Frontal cortex (tissue), 3 donors: ENCODE measurements at regions not wholly inside any gene's neighbourhood (a gene's known extent, or its start where the extent isn't known, plus 50 kb on each side); places are given as distances from the start of the nearest gene placed in this dataset.
"Not testable (repeated sequence)": the region's sequence is repeated elsewhere in the genome, so short reads cannot be mapped to it uniquely, and the experiment has no call there.

Experiments used
- DNase-seq, 2 donors: peaks; one replicate each; pipeline ENCODE4 v3.0.0; 2012; ENCODE audit warnings: low spot score in 2 of 2
- FAIRE-seq: peaks from 2 replicates; lab custom pipeline; 2012; peaks lifted over from hg19 to GRCh38; lab: Jason Lieb, UNC
- donor health status: control.
- donor health status: control.
- donor health status: control.

DNA sequence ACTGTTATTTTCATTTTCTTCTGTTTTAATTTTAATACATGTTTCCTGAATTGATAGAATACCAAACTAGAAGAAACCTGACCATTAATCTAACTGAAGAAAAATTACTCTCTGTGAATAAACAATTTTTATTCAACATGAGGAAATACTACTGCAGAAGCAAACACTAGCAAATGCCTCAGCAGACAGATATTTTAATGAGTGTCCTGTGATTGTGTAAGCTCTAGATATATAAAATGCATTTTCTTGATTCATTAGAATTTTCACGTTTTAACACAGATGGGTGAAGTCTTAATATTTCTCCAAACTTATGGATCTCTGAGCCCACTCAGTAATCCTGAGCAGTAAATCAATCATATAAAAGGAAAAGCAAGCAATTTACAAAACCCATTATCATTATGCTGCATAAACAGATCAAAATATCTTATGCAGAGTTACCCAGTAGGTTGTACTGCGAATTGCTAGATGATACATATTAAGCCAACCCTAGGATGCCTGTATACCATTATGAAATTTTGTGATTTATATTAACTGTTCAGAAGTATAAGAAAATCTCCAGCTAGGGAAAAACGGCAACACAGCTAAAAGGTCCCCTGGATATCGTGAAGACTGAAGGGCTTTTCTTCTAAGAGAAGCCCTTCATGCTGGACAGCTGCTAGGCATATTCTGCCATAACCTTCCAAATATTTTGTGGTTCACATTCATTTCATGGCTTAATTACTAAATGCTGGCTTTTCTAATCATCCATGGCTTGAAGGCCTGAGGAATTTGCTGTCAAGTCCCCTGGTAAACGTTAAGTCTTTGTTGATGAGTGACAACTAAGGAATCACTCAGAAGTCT is 157.7 kb upstream of the TGFBR2 start:
- DNase-seq = no peak

DNA sequence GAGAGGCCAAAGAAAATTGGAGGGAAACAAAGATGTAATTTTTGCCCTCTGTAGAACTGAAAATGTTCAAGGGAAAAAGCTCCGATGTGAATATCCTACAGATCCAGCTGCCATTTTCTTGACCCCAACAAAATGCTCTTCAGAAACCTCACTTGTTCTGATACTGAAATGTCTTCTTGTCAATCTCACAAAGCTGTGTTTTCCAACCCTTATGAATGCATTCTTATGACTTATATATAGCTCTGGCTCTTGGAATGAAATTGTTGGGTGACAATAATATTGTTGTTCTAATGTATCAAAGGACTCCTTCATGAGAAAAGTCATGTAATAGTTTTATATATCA is 157.1 kb upstream of the TGFBR2 start:
- FAIRE-seq = no peak
- no peak for DNase-seq

More for the DNA sequence above, 157.7 kb upstream of the TGFBR2 start:
- FAIRE-seq = no peak

DNA sequence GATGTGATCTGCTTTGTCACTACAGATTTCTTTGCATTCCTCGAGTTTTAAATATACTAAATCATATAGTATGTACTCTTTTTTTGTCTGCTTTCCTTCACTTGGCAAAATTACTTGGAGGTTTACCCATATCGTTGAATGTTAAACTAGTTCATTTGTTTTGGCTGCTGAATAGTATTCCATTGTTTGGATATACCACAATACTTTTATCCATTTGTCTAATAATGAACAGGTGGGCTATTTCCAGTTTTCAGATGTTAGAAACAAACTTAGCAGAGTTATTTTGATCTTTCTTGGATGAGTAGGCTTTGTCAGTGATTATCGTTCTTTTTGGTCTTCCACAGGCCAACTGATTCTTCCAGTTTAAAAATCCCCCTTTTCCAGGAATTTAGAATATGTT is 154.0 kb upstream of the TGFBR2 start:
- DNase-seq = no peak
- FAIRE-seq = no peak

DNA sequence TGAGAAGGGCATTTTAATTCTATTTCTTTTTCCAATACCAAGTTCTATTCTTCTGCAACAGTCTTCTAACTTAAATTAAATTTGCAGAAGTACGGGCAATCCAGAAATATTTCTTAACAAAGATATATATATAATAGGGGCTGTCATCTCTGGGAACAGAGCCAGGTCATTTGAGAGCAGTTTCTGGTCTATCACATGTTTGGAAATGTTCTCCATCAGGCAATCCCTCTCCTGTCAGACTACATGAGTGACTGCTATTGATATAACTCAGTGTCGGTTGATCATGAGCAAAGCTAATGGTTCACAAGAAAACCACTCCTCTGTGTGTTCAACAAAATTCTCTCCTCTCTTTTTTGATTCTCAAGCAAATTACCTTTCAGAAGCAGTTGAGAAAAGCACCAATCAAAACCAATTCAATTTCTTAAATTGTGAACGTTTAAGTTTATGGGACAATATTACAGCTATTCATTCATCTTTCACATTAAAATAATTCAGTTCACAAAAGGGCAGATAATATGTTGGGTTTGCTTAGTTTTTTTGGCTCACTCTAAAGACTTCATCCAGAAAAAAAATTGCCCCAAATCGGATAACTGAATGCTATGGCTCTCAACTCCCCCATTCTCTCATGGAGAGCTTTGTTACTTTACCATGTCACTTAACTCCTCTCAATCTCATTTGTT is 152.9 kb upstream of the TGFBR2 start:
- FAIRE-seq = no peak
- DNase-seq = no peak

DNA sequence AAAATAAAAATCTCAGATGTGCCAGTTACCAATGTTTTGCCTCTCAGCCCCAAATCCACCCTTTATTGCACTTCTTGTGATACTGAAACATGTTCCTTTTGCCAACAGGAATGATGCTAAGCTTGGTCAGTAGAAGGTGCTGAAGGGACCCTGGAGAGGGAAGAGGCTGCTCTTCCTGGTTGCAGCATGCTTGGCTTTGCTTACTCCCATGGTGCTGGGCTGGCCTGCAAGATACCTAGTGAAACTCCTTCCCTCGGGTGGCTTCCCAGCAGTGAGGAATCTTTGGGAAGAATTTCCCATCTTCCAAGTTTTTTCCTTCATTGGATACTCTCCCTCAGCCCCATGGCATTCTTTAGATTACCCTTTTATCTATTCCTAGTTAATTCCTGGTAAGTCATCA is 151.8 kb upstream of the TGFBR2 start:
- no peak for FAIRE-seq
- no peak for DNase-seq

DNA sequence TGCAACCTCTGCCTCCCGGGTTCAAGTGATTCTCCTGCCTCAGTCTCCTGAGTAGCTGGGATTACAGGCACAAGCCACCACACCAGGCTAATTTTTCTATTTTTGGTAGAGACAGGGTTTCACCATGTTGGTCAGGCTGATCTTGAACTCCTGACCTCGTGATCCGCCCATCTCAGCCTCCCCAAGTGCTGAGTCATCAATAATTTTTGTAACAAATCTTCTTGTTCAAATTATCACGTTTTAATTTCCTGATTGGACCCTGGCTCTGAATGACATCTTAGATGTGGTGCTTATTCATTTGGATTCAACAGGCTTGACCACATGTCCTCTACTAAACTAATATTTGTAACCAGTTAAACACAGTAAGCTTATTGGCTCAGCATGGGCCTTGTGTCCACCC is 151.3 kb upstream of the TGFBR2 start:
- DNase-seq, FAIRE-seq: not testable (repeated sequence)

DNA sequence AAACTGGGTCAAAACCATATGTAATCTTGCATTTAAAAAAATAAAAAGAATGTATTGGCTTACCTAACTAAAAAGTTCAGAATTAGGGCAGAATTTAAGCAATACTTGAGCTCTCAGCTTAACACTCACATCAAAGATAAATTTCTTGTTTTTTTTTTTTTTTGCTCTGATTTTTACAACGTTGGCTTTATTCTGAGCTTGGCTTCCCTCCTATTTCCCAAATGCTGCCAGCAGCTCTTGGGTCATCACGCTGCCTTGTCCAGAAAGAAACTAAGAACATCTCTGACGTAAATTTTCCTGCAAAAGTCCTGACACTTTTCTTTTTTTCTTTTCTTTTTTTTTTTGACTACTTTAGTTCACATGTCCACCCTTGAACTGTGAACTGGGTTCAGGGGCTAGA is 150.6 kb upstream of the TGFBR2 start:
- no peak for FAIRE-seq
- DNase-seq = no peak

DNA sequence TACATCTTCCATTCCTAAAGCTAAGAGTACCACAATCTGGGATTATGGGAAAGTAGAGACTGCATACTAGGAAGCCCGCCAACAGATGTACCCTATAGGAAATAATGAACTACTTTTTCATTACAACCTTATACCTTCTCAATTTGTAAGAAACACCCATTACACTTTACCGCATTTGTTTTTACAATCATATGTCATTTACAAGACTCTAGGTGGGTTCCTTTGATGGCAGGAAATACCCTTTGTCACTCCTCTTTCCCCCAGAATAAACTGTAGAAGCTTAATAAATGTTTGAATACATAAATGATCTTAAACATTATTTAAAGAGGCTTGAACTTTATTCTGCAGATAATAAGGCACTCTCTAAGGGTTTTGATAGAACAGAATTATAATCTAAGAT is 150.1 kb upstream of the TGFBR2 start:
- DNase-seq = no peak
- no peak for FAIRE-seq

DNA sequence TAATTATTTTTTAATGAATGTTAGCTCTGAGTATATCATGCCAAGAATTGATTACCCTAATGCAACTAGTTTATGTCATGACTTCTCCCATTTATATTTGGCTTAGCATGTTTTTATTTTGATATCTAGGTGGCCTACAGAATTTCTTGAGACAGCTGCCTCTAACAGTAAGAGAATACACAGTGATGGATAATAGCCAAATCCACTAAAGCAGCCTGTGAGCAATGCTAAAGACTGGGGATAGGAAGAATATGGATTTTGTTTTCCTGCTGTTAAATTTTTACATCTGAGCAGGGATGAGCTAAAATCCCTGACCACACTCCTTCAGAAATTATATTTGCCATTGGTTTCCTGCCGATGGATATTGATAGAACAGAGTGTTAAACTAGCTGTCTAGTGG is 149.3 kb upstream of the TGFBR2 start:
- DNase-seq = no peak

DNA sequence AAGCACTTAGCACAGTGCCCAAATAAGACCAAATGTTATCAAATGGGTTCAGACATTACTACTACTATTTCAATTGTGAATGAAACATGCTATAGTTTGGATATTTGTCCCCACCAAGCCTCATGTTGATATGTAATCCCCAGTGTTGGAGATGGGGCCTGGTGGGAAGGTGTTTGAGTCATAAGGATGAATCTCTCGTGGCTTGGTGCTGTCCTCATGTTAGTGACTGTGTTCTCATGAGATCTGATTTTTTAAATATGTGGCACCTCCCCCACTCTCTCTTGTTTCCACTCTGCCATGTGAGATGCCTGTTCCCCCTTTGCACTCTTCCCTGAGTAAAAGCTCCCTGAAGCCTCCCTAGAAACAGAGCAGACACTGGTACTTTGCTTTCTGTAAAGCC is 148.7 kb upstream of the TGFBR2 start:
- DNase-seq (no peak), FAIRE-seq (no peak)

More for the DNA sequence above, 149.3 kb upstream of the TGFBR2 start:
- no peak for FAIRE-seq

DNA sequence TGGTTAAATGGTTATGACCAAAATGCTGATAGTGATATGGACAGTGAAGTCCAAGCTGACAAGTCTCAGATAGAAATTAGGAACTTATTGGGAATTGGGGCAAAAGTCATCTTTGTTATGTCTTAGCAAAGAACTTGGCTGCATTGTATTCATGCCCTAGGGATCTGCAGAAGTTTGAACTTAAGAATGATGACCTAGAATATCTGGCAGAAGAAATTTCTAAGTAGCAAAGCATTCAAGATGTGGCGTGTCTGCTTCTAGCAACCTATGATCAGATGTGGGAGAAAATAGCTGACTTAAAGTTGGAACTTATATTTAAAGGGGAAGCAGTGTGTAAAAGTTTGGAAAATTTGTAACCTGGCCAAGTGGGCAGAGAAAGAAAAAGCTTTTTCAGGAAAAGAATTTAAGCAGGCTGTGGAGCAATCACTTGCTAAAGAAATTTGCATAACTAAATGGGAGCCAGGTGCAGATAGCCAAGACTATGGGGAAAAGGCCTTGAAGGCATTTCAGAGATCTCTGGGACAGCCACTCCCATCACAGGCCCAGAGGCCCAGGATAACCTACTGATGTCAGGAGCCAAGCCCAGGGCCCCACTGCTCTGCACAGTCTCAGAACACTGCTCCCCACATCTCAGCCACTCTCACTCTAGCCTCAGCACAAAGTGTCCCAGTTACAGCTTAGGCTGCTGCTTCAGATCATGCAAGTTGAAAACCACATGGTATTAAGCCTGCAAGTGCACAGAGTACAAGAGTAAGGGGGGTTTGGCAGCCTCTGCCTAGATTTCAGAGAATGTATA is 147.8 kb upstream of the TGFBR2 start:
- DNase-seq (no peak), FAIRE-seq (no peak)

DNA sequence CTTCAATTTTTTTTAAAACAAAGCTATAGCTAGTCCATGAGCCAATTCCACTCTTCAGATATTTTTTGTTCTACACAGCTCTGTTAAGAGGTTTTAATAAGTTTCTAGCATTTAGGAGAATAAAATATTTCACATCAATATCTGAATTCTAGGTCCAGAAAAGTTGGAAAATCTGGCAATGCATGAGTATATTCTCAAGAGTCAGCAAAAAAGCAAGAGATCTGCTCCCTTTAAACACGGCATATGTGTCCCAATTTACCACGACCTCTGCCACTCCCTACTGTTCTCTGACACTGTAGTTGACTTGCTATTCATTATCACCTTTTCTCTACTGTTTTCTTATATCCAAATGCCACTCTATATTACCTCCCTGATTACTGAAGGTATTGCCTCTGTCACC is 145.1 kb upstream of the TGFBR2 start:
- no peak for DNase-seq

DNA sequence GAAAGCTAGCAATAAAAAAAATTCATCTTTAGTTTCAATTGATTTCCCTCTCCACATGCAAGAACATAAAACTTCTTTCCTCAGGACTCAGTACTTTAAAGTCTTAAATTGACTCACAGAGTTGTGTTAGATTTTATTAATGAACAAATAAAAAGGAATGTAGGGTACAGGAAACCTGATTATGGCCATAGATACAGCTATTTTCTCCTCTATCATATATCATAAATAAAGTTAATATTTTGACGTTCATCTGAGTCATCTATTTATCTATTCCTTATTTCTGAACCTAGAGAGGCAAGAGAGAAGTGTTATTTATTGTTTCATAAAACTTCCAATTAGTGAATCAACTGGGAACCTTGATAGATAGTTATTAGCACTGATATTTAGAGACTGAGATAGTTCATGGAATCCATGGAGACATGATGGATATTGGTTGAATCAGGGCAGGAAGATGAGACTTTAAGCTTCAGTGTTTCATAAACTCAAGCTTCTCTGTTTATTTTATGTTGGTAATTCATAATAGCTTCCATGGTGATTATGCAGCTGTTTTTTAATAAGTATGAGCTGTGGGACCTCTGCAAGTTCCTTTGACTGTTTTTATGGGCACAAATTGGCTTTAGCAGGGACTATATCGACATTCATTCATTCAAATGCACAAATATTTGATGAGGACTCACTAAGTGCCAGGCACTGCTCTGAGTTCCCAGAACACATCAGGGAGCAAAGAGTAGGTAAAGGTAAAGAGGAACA is 143.5 kb upstream of the TGFBR2 start:
- FAIRE-seq = no peak
- DNase-seq = no peak

More for the DNA sequence above, 145.1 kb upstream of the TGFBR2 start:
- no peak for FAIRE-seq

DNA sequence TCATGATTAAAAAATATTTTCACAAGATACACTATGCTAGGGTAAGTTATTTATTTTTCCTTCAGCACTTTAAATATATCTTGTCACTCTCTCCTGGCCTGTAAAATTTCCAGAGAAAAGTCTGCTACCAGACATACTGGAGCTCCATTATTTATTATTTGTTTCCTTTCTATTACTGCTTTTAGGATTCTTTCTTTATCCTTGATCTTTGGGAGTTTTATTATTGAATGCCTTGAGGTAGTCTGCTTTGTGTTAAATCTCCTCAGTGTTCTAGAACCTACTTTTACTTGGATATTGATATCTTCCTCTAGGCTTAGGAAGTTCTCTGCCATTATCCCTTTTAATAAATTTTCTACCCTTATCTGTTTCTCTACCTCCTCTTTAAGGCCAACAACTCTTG is 142.0 kb upstream of the TGFBR2 start:
- DNase-seq (no peak), FAIRE-seq (no peak)

DNA sequence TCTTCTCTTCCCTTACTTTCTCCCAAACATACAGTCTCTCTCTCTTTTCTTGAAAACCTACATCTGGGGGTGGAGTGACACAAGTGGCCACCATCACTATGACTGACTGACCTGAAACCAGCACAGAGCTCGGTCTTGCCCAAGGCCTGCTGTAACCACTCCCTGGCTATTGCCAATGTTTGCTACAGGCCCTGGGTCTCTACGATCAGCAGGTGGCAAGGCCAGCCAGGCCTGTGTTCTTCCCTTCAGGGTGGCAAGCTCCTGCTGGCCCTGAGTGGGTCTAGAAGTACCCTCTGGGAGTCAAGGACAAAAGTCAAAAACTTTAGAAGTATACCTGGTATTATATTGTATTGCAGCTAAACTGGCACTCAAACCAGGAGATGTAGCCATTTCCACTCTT is 140.9 kb upstream of the TGFBR2 start:
- FAIRE-seq (no peak), DNase-seq (no peak)

DNA sequence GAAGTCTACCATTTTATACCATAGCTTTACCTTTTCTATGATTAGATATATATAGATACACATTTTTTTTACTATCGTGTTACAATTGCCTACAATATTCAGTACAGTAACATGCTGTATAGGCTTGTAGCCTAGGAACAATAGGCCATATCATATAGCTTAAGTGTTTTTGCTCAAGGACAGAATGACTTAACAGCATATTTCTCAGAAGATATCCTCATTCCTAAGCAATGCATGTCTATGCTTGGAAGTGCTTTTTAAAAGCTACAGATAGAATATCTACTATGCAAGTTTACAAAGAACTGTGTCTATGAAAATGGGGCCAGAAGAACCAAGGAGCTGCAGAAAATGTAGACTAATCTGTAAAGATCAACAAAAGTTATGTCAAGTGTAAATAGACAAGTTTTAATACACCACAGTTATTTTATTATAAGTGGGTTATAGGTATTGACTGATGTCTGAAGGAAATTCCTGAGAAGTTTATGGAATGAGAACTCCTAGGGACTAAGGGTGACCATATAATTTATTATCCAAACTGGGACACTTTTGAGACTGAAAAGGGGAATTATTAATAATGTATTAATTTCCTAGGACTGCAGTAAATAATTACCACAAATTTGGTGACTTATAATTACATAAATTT is 138.7 kb upstream of the TGFBR2 start:
- FAIRE-seq (no peak), DNase-seq (no peak)

DNA sequence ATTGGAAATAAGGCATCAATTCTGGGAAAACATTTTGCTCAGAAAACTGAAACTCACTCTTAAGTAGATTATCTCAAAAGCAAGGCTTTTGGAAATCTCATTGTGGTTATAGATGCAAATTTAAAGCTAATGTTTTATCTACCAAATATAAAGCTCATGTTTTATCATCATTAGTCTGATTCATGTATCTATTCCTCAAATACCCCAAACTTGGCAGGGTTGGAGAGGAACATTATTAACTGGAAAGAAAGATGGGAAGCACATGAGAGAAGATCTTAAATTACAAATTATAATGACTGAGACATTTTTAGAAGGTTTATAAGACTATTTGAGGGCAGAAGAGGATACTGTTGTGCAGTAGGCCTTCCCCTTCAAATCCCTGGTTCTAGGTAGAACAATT is 137.3 kb upstream of the TGFBR2 start:
- DNase-seq (no peak), FAIRE-seq (no peak)

DNA sequence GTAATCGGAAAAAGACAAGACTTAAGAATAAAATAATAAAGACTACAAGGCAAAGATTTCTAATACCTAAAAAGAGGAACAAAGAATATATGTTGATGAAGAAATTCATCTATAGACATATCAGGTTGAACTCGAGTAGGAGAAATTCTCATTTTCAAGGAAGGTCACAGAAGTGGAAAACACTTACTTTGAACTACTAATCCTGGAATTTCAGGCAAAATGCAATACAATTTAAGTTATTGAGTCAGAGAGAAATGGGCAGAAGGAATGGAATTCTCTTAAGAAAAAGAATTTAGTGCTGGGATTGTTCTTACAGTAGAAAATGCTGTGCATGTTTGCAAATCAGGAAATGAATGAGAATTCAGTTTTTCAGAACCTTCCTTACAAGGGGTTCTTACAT is 135.9 kb upstream of the TGFBR2 start:
- no peak for DNase-seq
- no peak for FAIRE-seq

DNA sequence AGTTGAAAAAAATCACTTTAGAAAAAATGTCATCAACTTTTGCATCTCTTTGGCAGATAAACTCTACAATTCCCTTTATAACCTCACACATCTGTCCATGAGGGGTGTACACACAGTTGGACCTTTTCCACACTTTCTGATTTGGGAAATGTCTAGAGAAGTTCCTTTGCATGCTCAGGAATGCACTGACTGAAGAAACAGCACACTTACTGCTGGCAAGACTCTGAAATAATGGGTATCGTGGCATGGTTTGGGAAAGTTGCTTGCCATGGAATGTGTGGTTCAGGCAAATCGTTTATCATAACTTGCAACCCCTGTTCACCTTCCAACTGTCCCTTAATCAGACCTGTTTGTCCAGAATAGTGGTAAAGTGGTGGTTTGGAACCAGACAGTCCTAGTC is 135.3 kb upstream of the TGFBR2 start:
- no peak for DNase-seq
- no peak for FAIRE-seq
